ENCODE measurements at regions not wholly inside any gene's neighbourhood (a gene's known extent, or its start where the extent isn't known, plus 50 kb on each side); places are given as distances from the start of the nearest gene placed in this dataset.

DNA sequence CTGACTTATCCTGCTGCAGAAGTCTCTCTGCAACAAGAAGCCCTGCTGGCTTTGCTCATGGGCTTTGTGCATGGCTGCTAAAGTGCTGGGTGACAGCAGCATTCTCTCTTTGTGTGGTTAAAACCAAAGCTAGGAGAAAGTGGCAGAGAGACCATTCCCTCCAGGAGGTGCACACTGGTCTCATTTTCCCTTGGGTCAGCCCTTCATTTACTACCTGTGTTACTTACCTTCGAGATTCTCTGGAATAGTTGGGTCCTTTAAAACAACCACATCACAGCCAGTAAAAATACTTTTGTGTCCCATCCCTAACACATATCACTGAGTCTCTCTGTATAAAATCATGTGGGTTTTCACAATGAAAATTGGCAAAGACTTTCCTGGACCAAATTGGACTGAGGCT is 315.5 kb downstream of the IRX1 start:
- Histone ChIP-seq H3K36me3 (no peaks in the 10 kb centered on the region), H3K27me3 (replicated peaks; ENCODE audit: insufficient read depth) (no peaks in the 10 kb centered on the region), H3K27ac (no peak overlapping the region), H3K4me3 (no peak overlapping the region), H3K9me3 (no peaks in the 10 kb centered on the region), H3K4me1 (replicated peaks) (no peaks in the 10 kb centered on the region)
- WGBS = 64% methylated on average over 1 of the region's 1 CpG
- TF ChIP-seq, protein P1, sequence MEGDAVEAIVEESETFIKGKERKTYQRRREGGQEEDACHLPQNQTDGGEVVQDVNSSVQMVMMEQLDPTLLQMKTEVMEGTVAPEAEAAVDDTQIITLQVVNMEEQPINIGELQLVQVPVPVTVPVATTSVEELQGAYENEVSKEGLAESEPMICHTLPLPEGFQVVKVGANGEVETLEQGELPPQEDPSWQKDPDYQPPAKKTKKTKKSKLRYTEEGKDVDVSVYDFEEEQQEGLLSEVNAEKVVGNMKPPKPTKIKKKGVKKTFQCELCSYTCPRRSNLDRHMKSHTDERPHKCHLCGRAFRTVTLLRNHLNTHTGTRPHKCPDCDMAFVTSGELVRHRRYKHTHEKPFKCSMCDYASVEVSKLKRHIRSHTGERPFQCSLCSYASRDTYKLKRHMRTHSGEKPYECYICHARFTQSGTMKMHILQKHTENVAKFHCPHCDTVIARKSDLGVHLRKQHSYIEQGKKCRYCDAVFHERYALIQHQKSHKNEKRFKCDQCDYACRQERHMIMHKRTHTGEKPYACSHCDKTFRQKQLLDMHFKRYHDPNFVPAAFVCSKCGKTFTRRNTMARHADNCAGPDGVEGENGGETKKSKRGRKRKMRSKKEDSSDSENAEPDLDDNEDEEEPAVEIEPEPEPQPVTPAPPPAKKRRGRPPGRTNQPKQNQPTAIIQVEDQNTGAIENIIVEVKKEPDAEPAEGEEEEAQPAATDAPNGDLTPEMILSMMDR (IDR thresholded peaks at IDR 0.05) = no peak
- TF ChIP-seq POLR2A (IDR thresholded peaks at IDR 0.05) (no peak), POLR2AphosphoS5 (IDR thresholded peaks at IDR 0.05) (no peak)
- intact Hi-C loops (cut with DNase I) = no loop called here
- DNase-seq (ENCODE audit: low spot score) = no peak

DNA sequence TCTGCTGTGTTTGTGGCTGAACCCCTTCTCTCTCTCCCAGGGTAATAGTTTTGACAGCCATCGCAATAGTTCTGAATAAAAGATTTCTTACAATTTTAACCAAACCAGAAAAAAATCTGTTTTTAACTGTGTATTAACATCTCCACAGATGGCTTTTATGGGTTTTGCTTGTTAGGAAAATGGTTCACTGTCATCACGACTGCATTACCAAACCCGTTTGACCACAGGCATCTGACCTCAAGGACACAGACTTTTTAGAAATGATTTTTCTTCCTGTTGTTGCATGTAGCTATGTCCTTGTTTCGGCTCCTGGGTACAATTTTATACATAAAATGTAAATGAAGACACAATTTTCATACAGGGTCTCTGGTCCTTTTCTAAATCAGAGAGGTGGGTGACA is 316.1 kb downstream of the IRX1 start:
- WGBS = 49% methylated on average over 4 of the region's 4 CpGs
- Histone ChIP-seq H3K27ac (no peak overlapping the region), H3K4me3 (no peak overlapping the region), H3K36me3 (no peaks in the 10 kb centered on the region), H3K27me3 (replicated peaks; ENCODE audit: insufficient read depth) (no peaks in the 10 kb centered on the region), H3K9me3 (no peaks in the 10 kb centered on the region), H3K4me1 (replicated peaks) (no peaks in the 10 kb centered on the region)
- TF ChIP-seq, protein P1 (IDR thresholded peaks at IDR 0.05) = no peak
- TF ChIP-seq POLR2A (IDR thresholded peaks at IDR 0.05) = no peak
- TF ChIP-seq POLR2AphosphoS5 (IDR thresholded peaks at IDR 0.05) = no peak
- DNase-seq (ENCODE audit: low spot score) = no peak
- intact Hi-C loops (cut with DNase I) = no loop called here

DNA sequence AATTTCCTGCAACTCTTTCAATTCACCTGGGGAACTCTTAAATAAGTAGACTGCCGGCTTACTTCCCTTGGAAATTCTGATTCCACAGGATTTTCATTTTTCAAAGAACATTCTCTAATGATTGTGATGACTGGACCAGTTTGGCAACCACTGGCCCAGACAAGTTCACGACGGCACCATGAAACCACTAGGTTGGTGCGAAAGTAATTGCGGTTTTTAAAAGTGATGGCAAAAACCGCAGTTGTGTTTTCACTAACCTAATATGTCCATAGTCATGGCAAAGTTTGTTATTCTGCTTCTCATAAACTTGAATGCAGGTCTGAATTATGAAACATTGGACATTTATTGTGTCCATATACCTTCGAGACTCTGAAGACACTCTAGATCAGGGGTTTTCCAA is 317.2 kb downstream of the IRX1 start:
- WGBS = 91% methylated on average over 7 of the region's 7 CpGs
- DNase-seq (ENCODE audit: low spot score) = no peak
- Histone ChIP-seq H3K36me3 (no peaks in the 10 kb centered on the region), H3K9me3 (no peaks in the 10 kb centered on the region), H3K27ac (no peak overlapping the region), H3K4me1 (replicated peaks) (no peaks in the 10 kb centered on the region), H3K4me3 (no peak overlapping the region), H3K27me3 (replicated peaks; ENCODE audit: insufficient read depth) (no peaks in the 10 kb centered on the region)
- TF ChIP-seq, protein P1 (IDR thresholded peaks at IDR 0.05) = no peak
- TF ChIP-seq POLR2A (IDR thresholded peaks at IDR 0.05) (no peak), POLR2AphosphoS5 (IDR thresholded peaks at IDR 0.05) (no peak)
- intact Hi-C loops (cut with DNase I) = no loop called here

DNA sequence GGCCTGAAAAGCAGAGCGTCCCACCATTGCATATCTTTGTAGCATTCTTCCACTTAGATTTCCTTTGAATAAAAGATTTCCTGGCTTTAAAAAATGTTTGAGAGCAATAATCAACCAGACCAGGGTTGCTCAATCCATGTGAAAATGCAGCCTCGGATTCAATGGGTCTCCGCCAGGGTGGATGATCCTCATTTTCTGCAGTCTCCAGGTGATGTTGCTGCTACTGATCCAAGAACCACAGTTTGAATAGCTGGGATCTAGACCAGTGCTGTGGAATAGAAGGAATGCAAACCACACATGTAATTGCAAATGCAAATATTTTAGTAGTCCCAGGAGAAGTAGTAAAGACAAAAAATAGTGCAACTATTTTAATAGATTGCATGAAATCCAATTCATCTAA is 317.6 kb downstream of the IRX1 start:
- H3K9me3 ChIP-seq = no peaks in the 10 kb centered on the region
- no peak overlapping the region for H3K27ac ChIP-seq
- no peaks in the 10 kb centered on the region for H3K36me3 ChIP-seq
- no peak overlapping the region for H3K4me3 ChIP-seq
- TF ChIP-seq POLR2AphosphoS5 (IDR thresholded peaks at IDR 0.05) (no peak), POLR2A (IDR thresholded peaks at IDR 0.05) (no peak)
- TF ChIP-seq, protein P1 (IDR thresholded peaks at IDR 0.05) = no peak
- DNase-seq (ENCODE audit: low spot score) = no peak
- no peaks in the 10 kb centered on the region for H3K4me1 ChIP-seq (replicated peaks)
- intact Hi-C loops (cut with DNase I) = no loop called here
- H3K27me3 ChIP-seq (replicated peaks; ENCODE audit: insufficient read depth) = no peaks in the 10 kb centered on the region
- WGBS = 86% methylated on average over 3 of the region's 3 CpGs

DNA sequence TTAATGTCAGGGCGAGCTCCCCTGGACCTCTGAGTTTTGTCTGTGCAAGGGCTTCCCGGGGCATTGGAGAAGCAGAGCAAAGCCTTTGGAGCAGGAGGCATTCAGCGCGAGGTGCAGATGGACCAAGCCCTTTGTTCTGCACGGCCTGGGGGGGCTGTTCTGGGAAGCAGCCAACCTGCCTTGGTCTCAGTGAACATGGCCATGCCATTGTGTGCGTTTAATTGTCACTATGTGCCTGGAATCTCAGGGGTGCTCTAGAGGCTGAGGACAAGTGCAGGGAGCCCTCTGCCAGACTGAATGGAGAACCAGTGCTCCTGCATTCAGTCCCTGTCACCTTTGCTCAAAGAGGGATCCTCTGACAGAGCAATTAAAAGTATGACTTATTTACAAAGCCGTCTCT is 329.4 kb downstream of the IRX1 start:
- intact Hi-C loops (cut with DNase I) = no loop called here
- DNase-seq (ENCODE audit: low spot score) = no peak

More for the DNA sequence above, 329.4 kb downstream of the IRX1 start:
- Histone ChIP-seq H3K36me3 (no peaks in the 10 kb centered on the region), H3K27ac (no peak overlapping the region), H3K9me3 (no peaks in the 10 kb centered on the region), H3K27me3 (replicated peaks; ENCODE audit: insufficient read depth) (no peaks in the 10 kb centered on the region), H3K4me1 (replicated peaks) (no peaks in the 10 kb centered on the region), H3K4me3 (no peak overlapping the region)
- WGBS = 80% methylated on average over 7 of the region's 7 CpGs
- TF ChIP-seq POLR2AphosphoS5 (IDR thresholded peaks at IDR 0.05) (no peak), POLR2A (IDR thresholded peaks at IDR 0.05) (no peak)
- TF ChIP-seq, protein P1 (IDR thresholded peaks at IDR 0.05) = no peak

All from prostate gland (tissue), 2 donors.